Thyroid gland (tissue), 4 donors: ENCODE measurements at regions not wholly inside any gene's neighbourhood (a gene's known extent, or its start where the extent isn't known, plus 50 kb on each side); places are given as distances from the start of the nearest gene placed in this dataset.

ENCODE experiments used
- DNase-seq, 2 donors: peaks; one replicate each; pipeline ENCODE4 v3.0.0-alpha.2; 2019
- H3K27ac ChIP-seq, 3 donors: fragments of 200-600 bp; sonication (generic); 1 replicate in 2 of 3; 2 replicates in 1 of 3; pipeline ENCODE4 v1.5.1; 2016 to 2019; ENCODE audit warnings: mild to moderate bottlenecking in 1 of 3, moderate library complexity in 1 of 3
- H3K27me3 ChIP-seq: fragments of 200-600 bp; sonication (generic); one replicate; pipeline ENCODE4 v1.5.1; 2019
- H3K36me3 ChIP-seq, 2 donors: fragments of 200-600 bp; sonication (generic); one replicate each; pipeline ENCODE4 v1.5.1; 2016 to 2019
- H3K4me1 ChIP-seq, 2 donors: fragments of 200-600 bp; sonication (generic); one replicate each; pipeline ENCODE4 v1.5.1; 2017 to 2019
- H3K4me3 ChIP-seq, 3 donors: fragments of 200-600 bp; sonication (generic); replicated peaks in 1 of 3; 1 replicate in 2 of 3; 2 replicates in 1 of 3; pipeline ENCODE4 v1.5.1; 2016; ENCODE audit warnings: mild to moderate bottlenecking in 1 of 3
- H3K9me3 ChIP-seq: fragments of 200-600 bp; sonication (generic); one replicate; pipeline ENCODE4 v1.5.1; 2017
- POLR2A ChIP-seq, 2 donors: fragments of 450-650 bp; IDR thresholded peaks; one replicate each; pipeline ENCODE4 v1.6.1; 2017; ENCODE audit warnings: antibody characterized with exemption in 2 of 2, mild to moderate bottlenecking in 2 of 2, moderate library complexity in 1 of 2
- WGBS, 2 donors: methylation state at CpG; one replicate each; pipeline ENCODE4 v1.1.5; 2017; 5-methylcytosine and 5-hydroxymethylcytosine counted together
- intact Hi-C: fragments of 100-400 bp; cut with DNase I; formaldehyde crosslinking; loops from one replicate; pipeline ENCODE4 v1.15.1; 2023
- TF ChIP-seq, protein P1 (sequence below), 6 experiments: fragments of 200-600 bp in 3 of 6; fragments of 450-650 bp in 3 of 6; sonication (generic) in 3 of 6; IDR thresholded peaks; one replicate each; pipeline ENCODE4 v1.5.1; 2016 to 2019; ENCODE audit warnings: antibody characterized with exemption in 6 of 6, mild to moderate bottlenecking in 2 of 6, inconsistent platforms in 1 of 6, moderate library complexity in 1 of 6

DNA sequence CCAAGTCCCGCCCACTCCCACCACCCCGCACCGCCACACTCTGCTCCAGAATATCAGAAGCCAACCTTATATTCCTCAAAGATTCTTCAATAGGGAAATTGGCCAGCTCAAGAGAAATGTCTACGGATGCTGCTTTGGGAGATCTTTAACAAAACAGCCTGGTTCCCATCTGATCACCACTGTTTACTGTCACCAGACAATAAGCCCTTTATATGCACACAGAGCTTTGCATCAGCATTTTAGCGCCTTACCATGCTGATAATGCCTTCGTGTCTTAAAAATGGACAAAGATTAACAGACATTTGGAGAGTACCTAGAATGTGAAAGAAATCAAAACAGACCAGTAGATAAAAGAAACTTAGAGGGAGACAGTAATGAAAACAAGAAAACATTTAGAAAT lies 141.7 kb upstream of the SYT6 start:
- no peaks in the 10 kb centered on the region for H3K4me1 ChIP-seq
- no peak overlapping the region for H3K4me3 ChIP-seq
- intact Hi-C loops = no loop called here
- DNase-seq = no peak
- no peaks in the 10 kb centered on the region for H3K9me3 ChIP-seq
- WGBS, 2 donors = 55 to 56% methylated on average over 6 of the region's 6 CpGs
- no peaks in the 10 kb centered on the region for H3K27me3 ChIP-seq
- no peak overlapping the region for H3K27ac ChIP-seq
- TF ChIP-seq, protein P1, sequence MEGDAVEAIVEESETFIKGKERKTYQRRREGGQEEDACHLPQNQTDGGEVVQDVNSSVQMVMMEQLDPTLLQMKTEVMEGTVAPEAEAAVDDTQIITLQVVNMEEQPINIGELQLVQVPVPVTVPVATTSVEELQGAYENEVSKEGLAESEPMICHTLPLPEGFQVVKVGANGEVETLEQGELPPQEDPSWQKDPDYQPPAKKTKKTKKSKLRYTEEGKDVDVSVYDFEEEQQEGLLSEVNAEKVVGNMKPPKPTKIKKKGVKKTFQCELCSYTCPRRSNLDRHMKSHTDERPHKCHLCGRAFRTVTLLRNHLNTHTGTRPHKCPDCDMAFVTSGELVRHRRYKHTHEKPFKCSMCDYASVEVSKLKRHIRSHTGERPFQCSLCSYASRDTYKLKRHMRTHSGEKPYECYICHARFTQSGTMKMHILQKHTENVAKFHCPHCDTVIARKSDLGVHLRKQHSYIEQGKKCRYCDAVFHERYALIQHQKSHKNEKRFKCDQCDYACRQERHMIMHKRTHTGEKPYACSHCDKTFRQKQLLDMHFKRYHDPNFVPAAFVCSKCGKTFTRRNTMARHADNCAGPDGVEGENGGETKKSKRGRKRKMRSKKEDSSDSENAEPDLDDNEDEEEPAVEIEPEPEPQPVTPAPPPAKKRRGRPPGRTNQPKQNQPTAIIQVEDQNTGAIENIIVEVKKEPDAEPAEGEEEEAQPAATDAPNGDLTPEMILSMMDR (IDR thresholded peaks at IDR 0.05) = no peak
- TF ChIP-seq POLR2A (IDR thresholded peaks at IDR 0.05) = no peak
- no peaks in the 10 kb centered on the region for H3K36me3 ChIP-seq

DNA sequence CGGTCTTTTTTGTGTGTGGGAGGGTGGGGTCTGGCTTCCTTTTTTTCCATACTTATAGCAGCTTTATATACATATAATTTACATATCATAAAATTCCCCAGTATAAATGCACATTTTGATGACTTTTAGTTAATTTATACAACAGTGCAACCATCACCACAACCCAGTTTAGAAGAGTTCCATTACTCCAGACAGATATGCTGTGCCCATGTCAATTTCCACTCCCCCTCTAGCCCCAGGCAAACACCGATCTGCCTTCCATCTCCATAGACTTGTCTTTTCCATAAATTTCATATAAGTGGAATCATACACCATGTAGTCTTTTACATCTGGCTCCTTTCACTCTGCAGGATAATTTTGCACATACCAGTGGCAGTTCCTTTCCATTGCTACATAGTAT lies 139.2 kb upstream of the SYT6 start:
- intact Hi-C loops = no loop called here
- TF ChIP-seq POLR2A (IDR thresholded peaks at IDR 0.05) = no peak
- TF ChIP-seq, protein P1 (IDR thresholded peaks at IDR 0.05) = no peak
- Histone ChIP-seq H3K4me1 (no peaks in the 10 kb centered on the region), H3K9me3 (no peaks in the 10 kb centered on the region), H3K27me3 (no peaks in the 10 kb centered on the region), H3K4me3 (no peak overlapping the region), H3K36me3 (no peaks in the 10 kb centered on the region), H3K27ac (no peak overlapping the region)
- 92 to 96% methylated on average over 2 of the region's 2 CpGs for WGBS, 2 donors
- DNase-seq = no peak

DNA sequence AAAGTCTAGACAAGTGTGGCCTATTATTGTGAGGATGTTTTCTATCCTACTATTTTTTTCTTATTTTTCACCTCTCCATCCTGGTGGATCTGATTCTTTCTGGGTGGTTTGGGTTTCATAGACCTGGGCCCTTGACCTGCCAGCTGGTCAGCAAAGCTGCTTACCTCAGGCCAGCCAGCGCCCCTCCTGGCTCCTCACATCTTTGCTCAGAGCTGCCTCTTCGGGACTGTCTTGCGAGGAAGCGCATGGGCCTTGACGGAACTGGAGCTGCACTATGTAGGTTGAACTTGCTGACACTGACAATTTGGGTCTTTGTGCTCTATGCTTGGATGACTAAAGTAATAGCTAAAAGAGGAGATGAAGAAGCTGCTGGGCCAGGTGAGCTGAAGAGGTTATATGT lies 138.5 kb upstream of the SYT6 start:
- no peak for DNase-seq
- no peaks in the 10 kb centered on the region for H3K27me3 ChIP-seq
- no peaks in the 10 kb centered on the region for H3K9me3 ChIP-seq
- no peaks in the 10 kb centered on the region for H3K4me1 ChIP-seq
- H3K36me3 ChIP-seq = no peaks in the 10 kb centered on the region
- TF ChIP-seq POLR2A (IDR thresholded peaks at IDR 0.05) = no peak
- TF ChIP-seq, protein P1 (IDR thresholded peaks at IDR 0.05) = no peak
- H3K27ac ChIP-seq = no peak overlapping the region
- 89 to 93% methylated on average over 5 of the region's 5 CpGs for WGBS, 2 donors
- intact Hi-C loops = no loop called here
- H3K4me3 ChIP-seq = no peak overlapping the region

DNA sequence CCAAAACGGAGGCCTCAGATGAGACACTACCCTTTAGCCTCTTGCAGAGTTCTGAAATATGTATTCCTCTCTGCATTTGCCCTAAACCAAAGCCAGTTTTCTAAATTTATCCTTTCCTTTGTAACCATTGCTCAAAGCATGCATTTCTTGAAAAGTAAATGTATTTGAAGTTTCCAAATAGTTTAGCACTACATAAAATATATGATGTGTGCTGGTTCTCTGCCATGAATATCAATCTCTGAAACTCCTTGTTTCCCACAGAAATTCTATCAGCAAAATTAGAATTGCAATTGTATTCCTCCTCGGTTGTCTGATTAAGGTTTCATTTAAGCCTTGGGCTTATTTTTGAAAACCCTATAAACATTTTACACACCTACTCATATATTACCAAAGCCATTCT lies 137.1 kb upstream of the SYT6 start:
- Histone ChIP-seq H3K27ac (no peak overlapping the region), H3K4me1 (no peaks in the 10 kb centered on the region), H3K4me3 (no peak overlapping the region), H3K9me3 (no peaks in the 10 kb centered on the region), H3K36me3 (no peaks in the 10 kb centered on the region), H3K27me3 (no peaks in the 10 kb centered on the region)
- intact Hi-C loops = no loop called here
- TF ChIP-seq POLR2A (IDR thresholded peaks at IDR 0.05) = no peak
- TF ChIP-seq, protein P1 (IDR thresholded peaks at IDR 0.05) = no peak
- WGBS, 2 donors = 77 to 83% methylated on average over 2 of the region's 2 CpGs
- no peak for DNase-seq

DNA sequence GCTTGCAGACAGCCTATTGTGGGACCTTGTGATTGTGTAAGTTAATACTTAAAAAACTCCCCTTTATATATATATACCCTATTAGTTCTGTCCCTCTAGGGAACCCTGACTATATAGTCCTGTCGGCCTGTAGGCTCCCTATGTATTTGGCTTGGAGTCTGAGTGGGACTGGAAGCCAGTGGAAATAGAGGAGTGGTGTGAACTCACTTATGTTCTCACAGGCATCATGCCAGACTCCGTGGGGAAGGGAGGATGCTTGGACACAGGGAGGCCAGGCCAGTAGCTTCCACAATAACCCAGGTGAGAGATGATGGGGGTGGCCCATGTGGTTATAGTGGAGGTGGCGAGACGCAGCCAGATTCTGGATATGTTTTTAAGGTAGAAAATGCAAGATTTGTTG lies 136.7 kb upstream of the SYT6 start:
- no peak overlapping the region for H3K4me3 ChIP-seq
- H3K27me3 ChIP-seq = no peaks in the 10 kb centered on the region
- no peak overlapping the region for H3K27ac ChIP-seq
- no peaks in the 10 kb centered on the region for H3K36me3 ChIP-seq
- WGBS, 2 donors = 77 to 82% methylated on average over 4 of the region's 4 CpGs
- intact Hi-C loops = no loop called here
- H3K4me1 ChIP-seq = no peaks in the 10 kb centered on the region
- TF ChIP-seq POLR2A (IDR thresholded peaks at IDR 0.05) = no peak
- TF ChIP-seq, protein P1 (IDR thresholded peaks at IDR 0.05) = no peak
- DNase-seq = no peak
- H3K9me3 ChIP-seq = no peaks in the 10 kb centered on the region
